ENCODE measurements at regions not wholly inside any gene's neighbourhood (a gene's known extent, or its start where the extent isn't known, plus 50 kb on each side); places are given as distances from the start of the nearest gene placed in this dataset.
A peak's percentile ranks its signal among the peaks of the same experiment; 100 is the strongest.

DNA sequence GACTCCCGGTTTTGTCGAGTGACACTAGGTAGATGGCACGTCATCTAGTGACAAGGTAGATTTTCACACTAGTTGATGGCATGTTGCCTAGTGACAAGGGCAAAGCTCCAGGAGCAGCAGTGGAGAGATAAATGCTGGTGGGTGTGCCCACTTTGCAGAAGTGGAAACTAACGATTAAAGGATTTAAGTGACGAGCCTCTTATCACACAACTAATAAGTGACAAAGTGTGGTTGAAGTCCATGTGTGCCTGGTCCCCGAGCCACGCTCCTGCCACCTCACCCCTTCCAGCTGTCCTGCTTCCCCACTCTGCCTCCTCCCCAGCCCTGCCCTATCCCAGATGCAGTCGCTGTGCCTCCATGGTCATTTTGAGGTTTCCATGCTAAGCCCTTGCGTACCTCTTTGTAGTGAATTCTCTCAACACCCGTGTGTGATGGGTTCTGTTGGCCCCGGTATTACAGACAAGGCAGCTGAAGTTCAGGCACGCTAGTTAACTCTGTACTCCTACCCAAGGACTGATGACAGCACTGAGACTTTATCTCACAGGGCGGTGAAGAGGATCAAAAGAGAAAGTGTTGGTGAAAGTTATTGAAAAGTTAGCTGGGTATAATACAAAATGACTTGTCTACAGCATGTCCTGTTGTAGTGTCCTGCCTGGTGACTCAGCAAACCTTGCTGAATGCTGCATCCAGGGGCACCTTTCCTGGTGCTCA, 113.4 kb upstream of the GLI2 start:
- Histone ChIP-seq H3K4me3 (no peak overlapping the region), H3K36me3 (no peaks in the 10 kb centered on the region), H3K4me1 (no peaks in the 10 kb centered on the region), H3K27ac (no peak overlapping the region), H3K27me3 (no peaks in the 10 kb centered on the region), H3K9me3 (no peaks in the 10 kb centered on the region)
- TF ChIP-seq, protein P1, sequence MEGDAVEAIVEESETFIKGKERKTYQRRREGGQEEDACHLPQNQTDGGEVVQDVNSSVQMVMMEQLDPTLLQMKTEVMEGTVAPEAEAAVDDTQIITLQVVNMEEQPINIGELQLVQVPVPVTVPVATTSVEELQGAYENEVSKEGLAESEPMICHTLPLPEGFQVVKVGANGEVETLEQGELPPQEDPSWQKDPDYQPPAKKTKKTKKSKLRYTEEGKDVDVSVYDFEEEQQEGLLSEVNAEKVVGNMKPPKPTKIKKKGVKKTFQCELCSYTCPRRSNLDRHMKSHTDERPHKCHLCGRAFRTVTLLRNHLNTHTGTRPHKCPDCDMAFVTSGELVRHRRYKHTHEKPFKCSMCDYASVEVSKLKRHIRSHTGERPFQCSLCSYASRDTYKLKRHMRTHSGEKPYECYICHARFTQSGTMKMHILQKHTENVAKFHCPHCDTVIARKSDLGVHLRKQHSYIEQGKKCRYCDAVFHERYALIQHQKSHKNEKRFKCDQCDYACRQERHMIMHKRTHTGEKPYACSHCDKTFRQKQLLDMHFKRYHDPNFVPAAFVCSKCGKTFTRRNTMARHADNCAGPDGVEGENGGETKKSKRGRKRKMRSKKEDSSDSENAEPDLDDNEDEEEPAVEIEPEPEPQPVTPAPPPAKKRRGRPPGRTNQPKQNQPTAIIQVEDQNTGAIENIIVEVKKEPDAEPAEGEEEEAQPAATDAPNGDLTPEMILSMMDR (IDR thresholded peaks at IDR 0.05): no peak
- no peak for TF ChIP-seq POLR2A (IDR thresholded peaks at IDR 0.05)
- intact Hi-C loops (cut with DNase I): no loop called here
- 72% methylated on average over 9 of the region's 13 CpGs for WGBS (ENCODE audit: insufficient coverage, low coverage, low lambda C conversion rate, missing lambda C conversion rate)
- peak in 1 of 3 donors; percentile 24 for DNase-seq
- ATAC-seq: no peak

DNA sequence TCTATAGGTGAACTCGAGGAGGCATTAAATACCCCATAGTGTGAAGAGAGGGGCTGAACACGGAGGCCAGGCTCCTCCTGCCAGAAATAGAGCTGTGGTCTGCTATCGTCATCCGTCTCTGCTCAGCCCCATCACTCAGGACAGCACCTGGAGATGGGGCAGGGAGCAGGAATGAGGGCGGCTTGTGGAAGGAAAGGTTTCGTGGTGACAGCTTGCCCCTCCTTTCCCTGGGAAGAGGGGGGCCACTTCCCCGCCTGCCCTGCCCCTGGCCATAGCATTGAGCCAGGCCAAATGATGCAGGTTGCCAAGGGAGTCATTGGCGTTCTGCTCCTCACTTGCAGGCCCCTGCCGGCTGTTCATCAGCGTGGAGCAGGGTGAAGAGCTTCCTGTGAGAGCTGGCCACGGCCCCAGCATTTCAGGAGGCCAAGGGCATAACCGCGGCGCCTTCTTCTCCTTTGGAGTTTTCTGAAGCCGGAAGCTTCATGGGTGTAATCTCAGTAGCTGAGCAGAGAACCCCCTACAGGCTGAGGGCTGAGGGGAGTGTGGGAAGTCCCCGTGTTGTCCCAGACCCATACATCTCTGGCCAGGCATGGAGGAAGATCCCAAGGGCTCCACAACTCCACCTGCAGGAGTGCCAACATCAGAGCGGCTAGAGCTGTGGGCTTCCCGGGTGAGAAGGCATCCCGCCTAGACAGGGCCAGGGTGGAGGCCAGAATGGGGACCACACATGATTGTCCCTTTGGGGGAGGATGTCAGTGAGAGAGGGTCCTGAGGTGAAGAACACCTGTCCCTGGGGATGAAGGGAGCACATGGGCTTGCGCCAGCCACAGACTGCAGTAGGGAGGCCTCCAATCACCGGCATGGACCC, 112.5 kb upstream of the GLI2 start:
- Histone ChIP-seq H3K27ac (no peak overlapping the region), H3K4me3 (no peak overlapping the region), H3K9me3 (no peaks in the 10 kb centered on the region), H3K4me1 (no peaks in the 10 kb centered on the region), H3K27me3 (no peaks in the 10 kb centered on the region), H3K36me3 (no peaks in the 10 kb centered on the region)
- DNase-seq (peak in 1 of 3 donors; percentile 34), ATAC-seq (no peak)
- TF ChIP-seq, protein P1 (IDR thresholded peaks at IDR 0.05): no peak
- no peak for TF ChIP-seq POLR2A (IDR thresholded peaks at IDR 0.05)
- WGBS (ENCODE audit: insufficient coverage, low coverage, low lambda C conversion rate, missing lambda C conversion rate): 79% methylated on average over 3 of the region's 21 CpGs
- intact Hi-C loops (cut with DNase I): no loop called here

DNA sequence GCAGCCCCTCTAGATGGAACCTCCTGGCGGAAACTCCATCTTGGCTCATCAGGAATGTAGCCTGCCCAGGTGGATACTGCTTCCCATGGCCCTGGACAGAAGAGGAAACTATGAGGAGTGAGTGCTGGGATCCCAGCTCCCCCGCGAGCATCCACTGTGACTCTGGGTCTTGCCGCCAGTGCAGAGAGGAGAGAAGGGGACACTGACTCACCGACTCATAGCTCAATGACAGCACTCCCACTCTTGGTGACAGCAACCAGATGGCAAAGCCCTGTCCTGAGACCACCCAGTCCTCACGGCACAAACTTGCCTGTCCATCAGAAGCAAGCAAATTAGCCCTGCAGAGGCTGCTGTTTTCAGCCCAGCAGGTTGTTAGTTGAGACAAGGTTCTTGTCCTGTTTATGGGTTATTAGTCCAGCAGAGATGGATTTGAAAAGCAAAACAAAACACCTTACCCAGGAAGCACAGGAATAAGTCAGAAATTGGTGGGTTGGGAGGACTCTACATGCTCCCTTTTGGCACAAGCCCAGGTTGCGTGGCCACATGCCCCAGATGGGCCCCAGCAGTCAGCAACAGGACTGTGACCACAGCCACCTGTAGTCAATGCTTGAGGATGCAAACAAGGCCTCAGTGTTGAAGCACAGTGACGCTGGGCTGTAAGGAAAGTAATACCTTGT, 111.5 kb upstream of the GLI2 start:
- Histone ChIP-seq H3K4me3 (no peak overlapping the region), H3K27ac (no peak overlapping the region), H3K36me3 (no peaks in the 10 kb centered on the region), H3K4me1 (no peaks in the 10 kb centered on the region), H3K9me3 (no peaks in the 10 kb centered on the region), H3K27me3 (no peaks in the 10 kb centered on the region)
- ATAC-seq: no peak
- no peak for DNase-seq
- intact Hi-C loops (cut with DNase I): no loop called here
- no peak for TF ChIP-seq POLR2A (IDR thresholded peaks at IDR 0.05)
- 67% methylated on average over 6 of the region's 8 CpGs for WGBS (ENCODE audit: insufficient coverage, low coverage, low lambda C conversion rate, missing lambda C conversion rate)

DNA sequence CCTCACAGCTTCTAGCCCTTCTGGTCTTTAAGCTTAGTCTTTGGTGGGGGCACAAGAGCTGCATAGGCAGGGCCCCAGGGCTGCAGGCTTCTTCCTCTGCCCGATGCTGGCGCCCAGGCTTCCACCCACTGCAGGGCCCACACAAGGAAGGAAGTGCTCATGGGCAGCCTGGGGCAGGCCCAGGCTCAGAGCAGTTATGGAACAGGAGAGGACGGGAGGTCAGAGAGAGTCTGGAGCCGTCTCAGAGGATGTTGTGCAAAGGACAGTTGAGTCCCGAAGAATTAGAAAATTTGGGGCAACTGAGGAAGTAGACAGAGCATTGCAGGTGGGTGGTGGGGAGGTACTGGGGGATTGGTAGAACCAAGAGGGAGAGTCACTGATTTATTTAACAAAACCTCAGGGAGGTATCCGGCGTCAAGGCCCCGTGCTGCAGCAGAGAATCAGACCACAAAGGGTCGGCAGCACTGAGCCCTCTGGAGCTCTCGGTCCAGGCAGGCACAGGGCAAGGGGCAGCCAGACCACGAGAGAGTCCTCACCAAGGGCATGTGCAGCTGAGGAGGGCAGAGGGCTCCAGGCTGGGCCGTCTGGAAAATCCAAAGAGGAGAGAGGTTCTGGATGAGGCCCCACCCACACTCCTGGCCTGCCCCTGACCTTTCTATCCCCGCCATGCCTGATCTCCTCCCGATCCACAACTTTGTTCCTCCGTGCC, 110.8 kb upstream of the GLI2 start:
- Histone ChIP-seq H3K27ac (no peak overlapping the region), H3K27me3 (no peaks in the 10 kb centered on the region), H3K9me3 (no peaks in the 10 kb centered on the region), H3K36me3 (no peaks in the 10 kb centered on the region), H3K4me1 (no peaks in the 10 kb centered on the region), H3K4me3 (no peak overlapping the region)
- no peak for TF ChIP-seq POLR2A (IDR thresholded peaks at IDR 0.05)
- TF ChIP-seq, protein P1 (IDR thresholded peaks at IDR 0.05): no peak
- WGBS (ENCODE audit: insufficient coverage, low coverage, low lambda C conversion rate, missing lambda C conversion rate): 71% methylated on average over 7 of the region's 15 CpGs
- DNase-seq (no peak), ATAC-seq (no peak)
- intact Hi-C loops (cut with DNase I): no loop called here
